Activated T-cell treated with anti-CD3 and anti-CD28 coated beads, Interleukin-2, amount 50 U/mL, for 24 hours (primary cell): ENCODE measurements at regions not wholly inside any gene's neighbourhood (a gene's known extent, or its start where the extent isn't known, plus 50 kb on each side); places are given as distances from the start of the nearest gene placed in this dataset.

Experiments used
- DNase-seq: peaks from one replicate; pipeline ENCODE4 v3.0.0-alpha.2; 2020
- H3K27ac Mint-ChIP-seq: 2 replicates; pipeline ENCODE4 v1.8.0; 2020; ENCODE audit warnings: mild to moderate bottlenecking, mixed read lengths
- H3K27me3 Mint-ChIP-seq: 2 replicates; pipeline ENCODE4 v1.8.0; 2020; ENCODE audit warnings: mixed read lengths
- H3K36me3 Mint-ChIP-seq: 2 replicates; pipeline ENCODE4 v1.8.0; 2020; ENCODE audit warnings: low read depth, mixed read lengths
- H3K4me1 Mint-ChIP-seq: 2 replicates; pipeline ENCODE4 v1.8.0; 2020; ENCODE audit warnings: low read depth, mixed read lengths
- H3K4me3 Mint-ChIP-seq: 2 replicates; pipeline ENCODE4 v1.8.0; 2020; ENCODE audit warnings: mild to moderate bottlenecking, moderate library complexity, mixed read lengths
- H3K9me3 Mint-ChIP-seq: 2 replicates; pipeline ENCODE4 v1.8.0; 2020; ENCODE audit warnings: mixed read lengths

GRCh38 chr13:50598338-50598737 lies 245.2 kb downstream of the DLEU7 start:
- Mint-ChIP-seq H3K9me3 (no peaks in the 10 kb centered on the region), H3K4me1 (peaks cover 24% of the 10 kb centered on the region), H3K4me3 (no peak overlapping the region), H3K27me3 (no peaks in the 10 kb centered on the region), H3K27ac (no peak overlapping the region), H3K36me3 (no peaks in the 10 kb centered on the region)
- DNase-seq = no peak

- no peaks in the 10 kb centered on the region for H3K36me3 Mint-ChIP-seq
- no peak overlapping the region for H3K27ac Mint-ChIP-seq
- no peak for DNase-seq
- no peaks in the 10 kb centered on the region for H3K9me3 Mint-ChIP-seq
- no peaks in the 10 kb centered on the region for H3K27me3 Mint-ChIP-seq
- H3K4me1 Mint-ChIP-seq = peaks cover 19% of the 10 kb centered on the region
- H3K4me3 Mint-ChIP-seq = no peak overlapping the region
Observed at GRCh38 chr13:50599046-50599445, 244.4 kb downstream of the DLEU7 start.

- H3K9me3 Mint-ChIP-seq = no peaks in the 10 kb centered on the region
- no peak overlapping the region for H3K4me3 Mint-ChIP-seq
- DNase-seq = no peak
- H3K4me1 Mint-ChIP-seq = peaks cover 11% of the 10 kb centered on the region
- H3K27me3 Mint-ChIP-seq = no peaks in the 10 kb centered on the region
- H3K36me3 Mint-ChIP-seq = no peaks in the 10 kb centered on the region
- H3K27ac Mint-ChIP-seq = no peak overlapping the region
Observed at GRCh38 chr13:50599927-50600326, 243.6 kb downstream of the DLEU7 start.

- no peak overlapping the region for H3K27ac Mint-ChIP-seq
- H3K4me1 Mint-ChIP-seq = peaks cover 13% of the 10 kb centered on the region
- H3K9me3 Mint-ChIP-seq = no peaks in the 10 kb centered on the region
- no peak overlapping the region for H3K4me3 Mint-ChIP-seq
- no peaks in the 10 kb centered on the region for H3K36me3 Mint-ChIP-seq
- H3K27me3 Mint-ChIP-seq = no peaks in the 10 kb centered on the region
- no peak for DNase-seq
Observed at GRCh38 chr13:50608370-50608769, 235.1 kb downstream of the DLEU7 start.

- H3K27me3 Mint-ChIP-seq = no peaks in the 10 kb centered on the region
- no peaks in the 10 kb centered on the region for H3K9me3 Mint-ChIP-seq
- no peak for DNase-seq
- H3K27ac Mint-ChIP-seq = no peak overlapping the region
- peaks cover 13% of the 10 kb centered on the region for H3K4me1 Mint-ChIP-seq
- H3K36me3 Mint-ChIP-seq = no peaks in the 10 kb centered on the region
- no peak overlapping the region for H3K4me3 Mint-ChIP-seq
Observed at GRCh38 chr13:50609011-50609410, 234.5 kb downstream of the DLEU7 start.

- no peaks in the 10 kb centered on the region for H3K9me3 Mint-ChIP-seq
- no peak for DNase-seq
- no peaks in the 10 kb centered on the region for H3K27me3 Mint-ChIP-seq
- H3K36me3 Mint-ChIP-seq = no peaks in the 10 kb centered on the region
- H3K4me3 Mint-ChIP-seq = no peak overlapping the region
- no peak overlapping the region for H3K27ac Mint-ChIP-seq
- H3K4me1 Mint-ChIP-seq = peaks cover 13% of the 10 kb centered on the region
Observed at GRCh38 chr13:50610238-50610637, 233.3 kb downstream of the DLEU7 start.

GRCh38 chr13:50611117-50611781 lies 232.2 kb downstream of the DLEU7 start:
- DNase-seq = no peak
- Mint-ChIP-seq H3K27me3 (no peaks in the 10 kb centered on the region), H3K4me3 (no peak overlapping the region), H3K27ac (no peak overlapping the region), H3K4me1 (peaks cover 13% of the 10 kb centered on the region), H3K9me3 (no peaks in the 10 kb centered on the region), H3K36me3 (no peaks in the 10 kb centered on the region)

- Mint-ChIP-seq H3K27me3 (no peaks in the 10 kb centered on the region), H3K9me3 (no peaks in the 10 kb centered on the region), H3K4me3 (no peak overlapping the region), H3K4me1 (peaks cover 18% of the 10 kb centered on the region), H3K27ac (no peak overlapping the region), H3K36me3 (no peaks in the 10 kb centered on the region)
- DNase-seq = no peak
Observed at GRCh38 chr13:50612717-50613116, 230.8 kb downstream of the DLEU7 start.

GRCh38 chr13:50613356-50613831 lies 230.1 kb downstream of the DLEU7 start:
- Mint-ChIP-seq H3K27me3 (no peaks in the 10 kb centered on the region), H3K4me1 (peaks cover 18% of the 10 kb centered on the region), H3K36me3 (no peaks in the 10 kb centered on the region), H3K9me3 (no peaks in the 10 kb centered on the region), H3K27ac (no peak overlapping the region), H3K4me3 (no peak overlapping the region)
- no peak for DNase-seq

GRCh38 chr13:50615234-50615633 lies 228.3 kb downstream of the DLEU7 start:
- Mint-ChIP-seq H3K27me3 (no peaks in the 10 kb centered on the region), H3K27ac (no peak overlapping the region)

GRCh38 chr13:50616101-50616500 lies 227.4 kb downstream of the DLEU7 start:
- H3K36me3 Mint-ChIP-seq = no peaks in the 10 kb centered on the region
- no peak overlapping the region for H3K4me3 Mint-ChIP-seq
- peaks cover 13% of the 10 kb centered on the region for H3K4me1 Mint-ChIP-seq
- no peak overlapping the region for H3K27ac Mint-ChIP-seq
- DNase-seq = no peak
- no peaks in the 10 kb centered on the region for H3K9me3 Mint-ChIP-seq
- no peaks in the 10 kb centered on the region for H3K27me3 Mint-ChIP-seq

More at GRCh38 chr13:50615234-50615633, 228.3 kb downstream of the DLEU7 start:
- DNase-seq = no peak
- Mint-ChIP-seq H3K4me3 (no peak overlapping the region), H3K9me3 (no peaks in the 10 kb centered on the region), H3K36me3 (no peaks in the 10 kb centered on the region), H3K4me1 (peaks cover 18% of the 10 kb centered on the region)

GRCh38 chr13:50617134-50617721 lies 226.3 kb downstream of the DLEU7 start:
- DNase-seq = no peak
- Mint-ChIP-seq H3K4me1 (peaks cover 5% of the 10 kb centered on the region), H3K27ac (no peak overlapping the region), H3K4me3 (no peak overlapping the region), H3K36me3 (no peaks in the 10 kb centered on the region), H3K9me3 (no peaks in the 10 kb centered on the region), H3K27me3 (no peaks in the 10 kb centered on the region)

GRCh38 chr13:50618206-50618605 lies 225.3 kb downstream of the DLEU7 start:
- H3K4me1 Mint-ChIP-seq = peaks cover 4% of the 10 kb centered on the region
- H3K27ac Mint-ChIP-seq = no peak overlapping the region
- H3K36me3 Mint-ChIP-seq = no peaks in the 10 kb centered on the region
- peaks cover 2% of the 10 kb centered on the region for H3K27me3 Mint-ChIP-seq
- no peaks in the 10 kb centered on the region for H3K9me3 Mint-ChIP-seq
- DNase-seq = no peak
- H3K4me3 Mint-ChIP-seq = no peak overlapping the region

GRCh38 chr13:50626101-50626547 lies 217.4 kb downstream of the DLEU7 start:
- Mint-ChIP-seq H3K27me3 (peaks cover 8% of the 10 kb centered on the region), H3K4me3 (no peak overlapping the region), H3K36me3 (no peaks in the 10 kb centered on the region), H3K27ac (no peak overlapping the region), H3K9me3 (no peaks in the 10 kb centered on the region), H3K4me1 (no peaks in the 10 kb centered on the region)
- no peak for DNase-seq

- Mint-ChIP-seq H3K4me1 (no peaks in the 10 kb centered on the region), H3K9me3 (no peaks in the 10 kb centered on the region), H3K27ac (no peak overlapping the region), H3K36me3 (no peaks in the 10 kb centered on the region), H3K4me3 (no peak overlapping the region), H3K27me3 (peaks cover 8% of the 10 kb centered on the region)
- no peak for DNase-seq
Observed at GRCh38 chr13:50627111-50627510, 216.4 kb downstream of the DLEU7 start.
